SK-N-SH (cell line): ENCODE measurements at regions not wholly inside any gene's neighbourhood (a gene's known extent, or its start where the extent isn't known, plus 50 kb on each side); places are given as distances from the start of the nearest gene placed in this dataset.

Experiments used
- CTCF ChIA-PET: fragments of 300-600, 350-600 bp; formaldehyde crosslinking; extraction: SDS; loops from one replicate; lab custom pipeline; 2021; lab: Yijun Ruan, JAX
- POLR2A ChIA-PET: fragments of 350-600 bp; sonication (Branson Sonifier 250); formaldehyde crosslinking; extraction: SDS; loops from one replicate; lab custom pipeline; 2020; ENCODE audit warnings: antibody characterized with exemption, inconsistent platforms; lab: Yijun Ruan, JAX
- DNase-seq: peaks from one replicate; pipeline ENCODE4 v3.0.0; 2012
- H2AFZ ChIP-seq: fragments of 200-600 bp; sonication (generic); 2 replicates; pipeline ENCODE4 v1.8.1; 2016; ENCODE audit warnings: antibody characterized with exemption, mild to moderate bottlenecking, low read depth
- H3F3A ChIP-seq: fragments of 200-600 bp; sonication (generic); replicated peaks from 2 replicates; pipeline ENCODE3; 2016; ENCODE audit warnings: antibody characterized with exemption, mild to moderate bottlenecking; ENCODE audit not compliant: insufficient read depth
- H3K27ac ChIP-seq, 2 experiments: fragments of 200-500 bp in 1 of 2; fragments of 200-600 bp in 1 of 2; sonication (Bioruptor generic) in 1 of 2; sonication (generic), shearing (Covaris generic) in 1 of 2; 2 replicates each; pipeline versions ENCODE4 v1.5.1 to v1.6.1; 2014 to 2016; ENCODE audit warnings: low read depth in 2 of 2, inconsistent platforms in 1 of 2, low read length in 1 of 2, mild to moderate bottlenecking in 1 of 2, mixed read lengths in 1 of 2
- H3K27me3 ChIP-seq: fragments of 200-600 bp; sonication (generic), shearing (Covaris generic); 2 replicates; pipeline ENCODE4 v1.6.1; 2016; ENCODE audit warnings: mixed run types; ENCODE audit not compliant: insufficient read depth
- H3K36me3 ChIP-seq, 2 experiments: fragments of 200-500 bp in 1 of 2; fragments of 200-600 bp in 1 of 2; sonication (Bioruptor generic) in 1 of 2; sonication (generic) in 1 of 2; replicated peaks in 1 of 2; 2 replicates each; pipeline versions ENCODE3 to v1.5.1; 2014 to 2016; ENCODE audit warnings: low read length in 1 of 2, mild to moderate bottlenecking in 1 of 2; ENCODE audit not compliant: insufficient read depth in 2 of 2, control insufficient read depth in 1 of 2
- H3K4me1 ChIP-seq, 2 experiments: fragments of 200-500 bp in 1 of 2; fragments of 200-600 bp in 1 of 2; sonication (Bioruptor generic) in 1 of 2; sonication (generic), shearing (Covaris generic) in 1 of 2; 2 replicates each; pipeline versions ENCODE4 v1.5.1 to v1.6.1; 2014 to 2016; ENCODE audit warnings: low read depth in 1 of 2, low read length in 1 of 2, mixed run types in 1 of 2; ENCODE audit not compliant: insufficient read depth in 2 of 2, control insufficient read depth in 1 of 2
- H3K4me2 ChIP-seq: fragments of 200-600 bp; sonication (generic), shearing (Covaris generic); 2 replicates; pipeline ENCODE4 v1.6.1; 2017; ENCODE audit warnings: mixed run types
- H3K4me3 ChIP-seq, 2 experiments: fragments of 200-500 bp in 1 of 2; fragments of 200-600 bp in 1 of 2; sonication (Bioruptor generic) in 1 of 2; sonication (generic), shearing (Covaris generic) in 1 of 2; 2 replicates each; pipeline versions ENCODE4 v1.5.1 to v1.8.1; 2014 to 2016; ENCODE audit warnings: low read depth in 2 of 2, inconsistent platforms in 1 of 2, low read length in 1 of 2, mild to moderate bottlenecking in 1 of 2, mixed read lengths in 1 of 2, moderate library complexity in 1 of 2
- H3K79me2 ChIP-seq: fragments of 200-600 bp; sonication (generic); 2 replicates; pipeline ENCODE4 v1.8.1; 2017; ENCODE audit warnings: mild to moderate bottlenecking; ENCODE audit not compliant: insufficient read depth
- H3K9ac ChIP-seq: fragments of 200-600 bp; sonication (generic); 2 replicates; pipeline ENCODE4 v1.6.1; 2017; ENCODE audit warnings: mixed run types
- H3K9me2 ChIP-seq: fragments of 200-600 bp; sonication (generic); 2 replicates; pipeline ENCODE4 v1.6.1; 2017; ENCODE audit warnings: mixed run types
- H3K9me3 ChIP-seq: fragments of 200-600 bp; sonication (generic); 2 replicates; pipeline ENCODE4 v1.6.1; 2017; ENCODE audit warnings: mixed run types, mild to moderate bottlenecking, moderate library complexity
- H4K20me1 ChIP-seq: fragments of 200-600 bp; sonication (generic); 2 replicates; pipeline ENCODE4 v1.6.1; 2017; ENCODE audit warnings: mild to moderate bottlenecking, mixed run types; ENCODE audit not compliant: insufficient read depth
- CTCF ChIP-seq: fragments of 200-600 bp; sonication (generic); IDR thresholded peaks from 2 replicates; pipeline ENCODE4 v1.6.1; 2017; ENCODE audit warnings: antibody characterized with exemption, mild to moderate bottlenecking, moderate library complexity
- ELF1 ChIP-seq: IDR thresholded peaks from 2 replicates; pipeline ENCODE4 v1.4.0; 2012
- EZH2phosphoT487 ChIP-seq: fragments of 200-600 bp; sonication (generic); IDR thresholded peaks from 2 replicates; pipeline ENCODE4 v1.6.1; 2017; ENCODE audit warnings: low read depth, mixed run types, mild to moderate bottlenecking, antibody characterized with exemption, moderate library complexity, borderline replicate concordance
- FOSL2 ChIP-seq: IDR thresholded peaks from 2 replicates; pipeline ENCODE4 v1.4.0; 2012; ENCODE audit warnings: low read depth, mild to moderate bottlenecking, moderate library complexity, borderline replicate concordance
- FOXM1 ChIP-seq: IDR thresholded peaks from 2 replicates; pipeline ENCODE4 v1.4.0; 2012; ENCODE audit warnings: low read depth, mild to moderate bottlenecking
- GATA2 ChIP-seq: sonication (generic); formaldehyde crosslinking; IDR thresholded peaks from 2 replicates; pipeline ENCODE4 v1.5.0; 2020; ENCODE audit warnings: mild to moderate bottlenecking, missing genetic modification reagents
- MAX ChIP-seq: IDR thresholded peaks from 2 replicates; pipeline ENCODE4 v1.4.0; 2012; ENCODE audit warnings: low read depth
- NFIC ChIP-seq: IDR thresholded peaks from 2 replicates; pipeline ENCODE4 v1.4.0; 2012; ENCODE audit warnings: borderline replicate concordance
- PBX3 ChIP-seq: IDR thresholded peaks from 2 replicates; pipeline ENCODE4; 2012
- REST ChIP-seq: IDR thresholded peaks from 2 replicates; pipeline ENCODE4 v1.6.1; 2012; ENCODE audit warnings: mild to moderate bottlenecking, low read depth, low read length, moderate library complexity
- RFX5 ChIP-seq: IDR thresholded peaks from 2 replicates; pipeline ENCODE4 v1.6.1; 2012; ENCODE audit warnings: mild to moderate bottlenecking, improper control_type of control experiment, low read length
- SMC3 ChIP-seq: IDR thresholded peaks from 2 replicates; pipeline ENCODE4 v1.6.1; 2012; ENCODE audit warnings: low read depth, low read length, improper control_type of control experiment
- TAF1 ChIP-seq: IDR thresholded peaks from 2 replicates; pipeline ENCODE4 v1.6.1; 2012; ENCODE audit warnings: low read depth, mild to moderate bottlenecking, low read length, moderate library complexity, borderline replicate concordance
- TCF12 ChIP-seq: IDR thresholded peaks from 2 replicates; pipeline ENCODE4 v1.4.0; 2012
- TEAD4 ChIP-seq: IDR thresholded peaks from 2 replicates; pipeline ENCODE4 v1.4.0; 2012; ENCODE audit warnings: mild to moderate bottlenecking, borderline replicate concordance; ENCODE audit not compliant: insufficient read depth
- USF2 ChIP-seq: fragments of 150-350 bp; IDR thresholded peaks from 2 replicates; pipeline ENCODE4 v1.6.1; 2017; ENCODE audit warnings: antibody characterized with exemption, low read length, low read depth, borderline replicate concordance
- YY1 ChIP-seq: IDR thresholded peaks from 2 replicates; pipeline ENCODE4 v1.4.0; 2012; ENCODE audit warnings: low read depth, mild to moderate bottlenecking
- ZBTB33 ChIP-seq: IDR thresholded peaks from 2 replicates; pipeline ENCODE4 v1.4.0; 2012; ENCODE audit warnings: low read depth, borderline replicate concordance
- WGBS: methylation state at CpG from one replicate; pipeline ENCODE4 v1.1.6; 2017; ENCODE audit warnings: low lambda C conversion rate; 5-methylcytosine and 5-hydroxymethylcytosine counted together

GRCh38 chr2:144074450-144074849, 445.5 kb downstream of the ZEB2 start (continued):
- TF ChIP-seq TCF12 (no peak), MAX (no peak), TEAD4 (no peak), FOXM1 (no peak), CTCF (no peak), GATA2 (CRISPR knock-in tag) (no peak)

- POLR2A ChIA-PET: no interaction called here
- CTCF ChIA-PET: no interaction called here
These were observed 448.5 kb downstream of the ZEB2 start for GRCh38 chr2:144071461-144071860.

More at GRCh38 chr2:144071461-144071860, 448.5 kb downstream of the ZEB2 start:
- Histone ChIP-seq H3K4me2 (no peak overlapping the region), H3K27ac (no peak overlapping the region), H3K9me3 (no peaks in the 10 kb centered on the region), H3K4me1 (peaks cover 0 to 2% of the 10 kb centered on the region in 2 experiments; a peak in 1 of 4 replicates), H3K36me3 (no peaks in the 10 kb centered on the region), H2AFZ (no peak overlapping the region), H3K27me3 (no peaks in the 10 kb centered on the region), H3K9me2 (no peaks in the 10 kb centered on the region), H3K9ac (no peak overlapping the region), H3K79me2 (no peaks in the 10 kb centered on the region), H3F3A (no peaks in the 10 kb centered on the region), H4K20me1 (no peaks in the 10 kb centered on the region), H3K4me3 (no peak overlapping the region)
- DNase-seq: no peak
- WGBS: 93% methylated on average over 4 of the region's 4 CpGs
- TF ChIP-seq USF2 (no peak), TAF1 (no peak), NFIC (no peak), ELF1 (no peak), REST (no peak), FOSL2 (no peak), YY1 (no peak), SMC3 (no peak), ZBTB33 (no peak), RFX5 (no peak), EZH2phosphoT487 (no peak), PBX3 (no peak)
